H9 (cell line): ENCODE measurements at regions not wholly inside any gene's neighbourhood (a gene's known extent, or its start where the extent isn't known, plus 50 kb on each side); places are given as distances from the start of the nearest gene placed in this dataset.

Experiments used
- DNase-seq: peaks from one replicate; pipeline ENCODE4 v3.0.0-alpha.2; 2017
- H2AFZ ChIP-seq: one replicate; pipeline ENCODE4 v1.6.1; 2013; ENCODE audit warnings: mild to moderate bottlenecking, low read length, control low read depth, moderate library complexity
- H2AK5ac ChIP-seq: 2 replicates; pipeline ENCODE4 v1.6.1; 2013; ENCODE audit warnings: low read length, control low read depth, mixed read lengths; ENCODE audit not compliant: insufficient read length
- H2BK120ac ChIP-seq: one replicate; pipeline ENCODE4 v1.6.1; 2013; ENCODE audit warnings: low read depth, mild to moderate bottlenecking, low read length, control low read depth, inconsistent platforms; ENCODE audit not compliant: poor library complexity, severe bottlenecking
- H2BK12ac ChIP-seq: 2 replicates; pipeline ENCODE4 v1.6.1; 2013; ENCODE audit warnings: low read length, control low read depth, mixed read lengths, low read depth; ENCODE audit not compliant: insufficient read length
- H2BK15ac ChIP-seq: 2 replicates; pipeline ENCODE4 v1.6.1; 2013; ENCODE audit warnings: low read depth, low read length, control low read depth
- H2BK20ac ChIP-seq: one replicate; pipeline ENCODE4 v1.6.1; 2013; ENCODE audit warnings: low read depth, mild to moderate bottlenecking, low read length, control low read depth, inconsistent platforms; ENCODE audit not compliant: poor library complexity, severe bottlenecking
- H2BK5ac ChIP-seq: 2 replicates; pipeline ENCODE4 v1.6.1; 2013; ENCODE audit warnings: low read length, control low read depth, mixed read lengths; ENCODE audit not compliant: insufficient read length
- H3K14ac ChIP-seq: 2 replicates; pipeline ENCODE4 v1.6.1; 2013; ENCODE audit warnings: low read length, control low read depth; ENCODE audit not compliant: insufficient read depth
- H3K18ac ChIP-seq: 2 replicates; pipeline ENCODE4 v1.6.1; 2013; ENCODE audit warnings: low read depth, mild to moderate bottlenecking, mixed read lengths, low read length, control low read depth; ENCODE audit not compliant: insufficient read length
- H3K23ac ChIP-seq: 2 replicates; pipeline ENCODE4 v1.6.1; 2013; ENCODE audit warnings: low read length, control low read depth, mixed read lengths, low read depth; ENCODE audit not compliant: insufficient read length
- H3K23me2 ChIP-seq: 2 replicates; pipeline ENCODE4 v1.6.1; 2013; ENCODE audit warnings: low read depth, mild to moderate bottlenecking, mixed read lengths, low read length, control low read depth; ENCODE audit not compliant: insufficient read length, poor library complexity, severe bottlenecking
- H3K27ac ChIP-seq: 2 replicates; pipeline ENCODE4 v1.5.1; 2013; ENCODE audit warnings: low read length, control low read depth, mixed read lengths, low read depth; ENCODE audit not compliant: insufficient read length
- H3K27me3 ChIP-seq: 2 replicates; pipeline ENCODE4 v1.6.1; 2013; ENCODE audit warnings: low read length, control low read depth, inconsistent platforms; ENCODE audit not compliant: insufficient read depth
- H3K4ac ChIP-seq: 2 replicates; pipeline ENCODE4 v1.6.1; 2013; ENCODE audit warnings: low read depth, mild to moderate bottlenecking, control low read depth, inconsistent platforms, low read length, moderate library complexity
- H3K4me1 ChIP-seq: 2 replicates; pipeline ENCODE4 v1.6.1; 2013; ENCODE audit warnings: low read length, control low read depth, inconsistent platforms; ENCODE audit not compliant: insufficient read depth
- H3K4me2 ChIP-seq: 2 replicates; pipeline ENCODE4 v1.6.1; 2013; ENCODE audit warnings: low read length, control low read depth, mixed read lengths; ENCODE audit not compliant: insufficient read length, insufficient read depth
- H3K56ac ChIP-seq: 2 replicates; pipeline ENCODE4 v1.6.1; 2013; ENCODE audit warnings: low read depth, mild to moderate bottlenecking, mixed read lengths, low read length, control low read depth; ENCODE audit not compliant: insufficient read length
- H3K79me1 ChIP-seq: 2 replicates; pipeline ENCODE4 v1.6.1; 2013; ENCODE audit warnings: low read depth, mild to moderate bottlenecking, moderate library complexity, low read length, control low read depth, inconsistent platforms; ENCODE audit not compliant: insufficient read depth, poor library complexity, severe bottlenecking
- H3K79me2 ChIP-seq: 2 replicates; pipeline ENCODE4 v1.6.1; 2013; ENCODE audit warnings: low read length, control low read depth, inconsistent platforms; ENCODE audit not compliant: insufficient read depth
- H3K9ac ChIP-seq: 2 replicates; pipeline ENCODE4 v1.6.1; 2013; ENCODE audit warnings: low read length, control low read depth, mixed read lengths; ENCODE audit not compliant: insufficient read length; ENCODE audit errors: extremely low read depth
- H3K9me3 ChIP-seq: one replicate; pipeline ENCODE4 v1.6.1; 2013; ENCODE audit warnings: low read depth, low read length, inconsistent platforms; ENCODE audit not compliant: control insufficient read depth
- H3T11ph ChIP-seq: one replicate; pipeline ENCODE4 v1.6.1; 2013; ENCODE audit warnings: mild to moderate bottlenecking, low read length, control low read depth, inconsistent platforms
- H4K20me1 ChIP-seq: one replicate; pipeline ENCODE4 v1.6.1; 2013; ENCODE audit not compliant: control insufficient read depth, insufficient read length, insufficient read depth
- H4K5ac ChIP-seq: 2 replicates; pipeline ENCODE4 v1.6.1; 2013; ENCODE audit warnings: low read depth, mild to moderate bottlenecking, mixed read lengths, low read length, control low read depth; ENCODE audit not compliant: insufficient read length
- H4K8ac ChIP-seq: replicated peaks from 2 replicates; pipeline ENCODE4 v1.6.1; 2013; ENCODE audit warnings: low read length, control low read depth, mixed read lengths, low read depth; ENCODE audit not compliant: insufficient read length
- H4K91ac ChIP-seq: 2 replicates; pipeline ENCODE4 v1.6.1; 2013; ENCODE audit warnings: low read depth, mild to moderate bottlenecking, moderate library complexity, mixed read lengths, low read length, control low read depth; ENCODE audit not compliant: insufficient read length
- H3K27ac Mint-ChIP-seq, 3 experiments: 2 replicates in 2 of 3; 3 replicates in 1 of 3; pipeline ENCODE4 v1.8.0; 2020 to 2021; ENCODE audit warnings: mixed read lengths in 3 of 3, mild to moderate bottlenecking in 1 of 3, moderate library complexity in 1 of 3
- H3K27me3 Mint-ChIP-seq: 2 replicates; pipeline ENCODE4 v1.8.0; 2021; ENCODE audit warnings: low read depth, mild to moderate bottlenecking, moderate library complexity, mixed read lengths
- H3K36me3 Mint-ChIP-seq, 3 experiments: 2 replicates in 2 of 3; 3 replicates in 1 of 3; pipeline ENCODE4 v1.8.0; 2020 to 2021; ENCODE audit warnings: low read depth in 3 of 3, mixed read lengths in 3 of 3; ENCODE audit not compliant: insufficient read depth in 1 of 3
- H3K4me1 Mint-ChIP-seq, 2 experiments: 2 replicates each; pipeline ENCODE4 v1.8.0; 2020; ENCODE audit warnings: mixed read lengths in 2 of 2
- H3K4me3 Mint-ChIP-seq, 2 experiments: 2 replicates in 1 of 2; 3 replicates in 1 of 2; pipeline ENCODE4 v1.8.0; 2020 to 2021; ENCODE audit warnings: mild to moderate bottlenecking in 2 of 2, mixed read lengths in 2 of 2, moderate library complexity in 1 of 2
- H3K9me3 Mint-ChIP-seq, 2 experiments: 2 replicates in 1 of 2; 3 replicates in 1 of 2; pipeline ENCODE4 v1.8.0; 2020; ENCODE audit warnings: mild to moderate bottlenecking in 2 of 2, mixed read lengths in 2 of 2, moderate library complexity in 1 of 2
- WGBS: extraction: QIAGEN DNeasy Blood & Tissue Kit; methylation state at CpG from one replicate; pipeline ENCODE4 v1.1.7; 2013; ENCODE audit warnings: missing lambda C conversion rate, low lambda C conversion rate, mixed read lengths; ENCODE audit not compliant: insufficient read length; ENCODE audit errors: extremely low coverage; 5-methylcytosine and 5-hydroxymethylcytosine counted together
- TF ChIP-seq, protein P1 (sequence below): fragments of 200-600 bp; sonication (generic); conservative IDR thresholded peaks from 3 replicates; pipeline ENCODE4 v1.8.0; 2021; ENCODE audit warnings: antibody characterized with exemption, mild to moderate bottlenecking

GRCh38 chr15:62895905-62896316, 146.6 kb upstream of the TPM1 start:
- Histone ChIP-seq H2BK20ac (no peak overlapping the region), H3T11ph (no peak overlapping the region), H3K9ac (no peak overlapping the region), H3K27ac (no peak overlapping the region), H3K4ac (no peak overlapping the region), H3K4me2 (no peak overlapping the region), H3K56ac (no peak overlapping the region), H3K23ac (no peak overlapping the region), H2BK15ac (no peak overlapping the region), H3K18ac (peak overlapping the region; percentile 64), H2AFZ (no peak overlapping the region), H2BK120ac (no peak overlapping the region), H3K79me1 (no peaks in the 10 kb centered on the region), H3K79me2 (no peaks in the 10 kb centered on the region), H4K20me1 (no peaks in the 10 kb centered on the region), H2BK12ac (no peak overlapping the region), H2AK5ac (no peak overlapping the region), H4K91ac (peak overlapping the region; percentile 88), H3K9me3 (no peaks in the 10 kb centered on the region), H3K23me2 (no peaks in the 10 kb centered on the region), H2BK5ac (no peak overlapping the region), H4K5ac (no peak overlapping the region), H4K8ac (no peak overlapping the region), H3K4me1 (peaks cover 6% of the 10 kb centered on the region; the same call in 1 of the 2 replicates), H3K27me3 (no peaks in the 10 kb centered on the region), H3K14ac (no peak overlapping the region)
- Mint-ChIP-seq H3K27ac (peak overlapping the region in 2 of 3 experiments; percentile 45 to 88; a peak in 5 of 7 replicates), H3K36me3 (no peaks in the 10 kb centered on the region), H3K9me3 (no peaks in the 10 kb centered on the region; a peak in 2 of 5 replicates), H3K4me1 (peaks cover 40 to 45% of the 10 kb centered on the region in 2 experiments), H3K4me3 (no peak overlapping the region; a peak in 1 of 5 replicates), H3K27me3 (no peaks in the 10 kb centered on the region)
- no CpG with 5 or more reads among the region's 1 CpG for WGBS
- DNase-seq, result no peak
- TF ChIP-seq, protein P1, sequence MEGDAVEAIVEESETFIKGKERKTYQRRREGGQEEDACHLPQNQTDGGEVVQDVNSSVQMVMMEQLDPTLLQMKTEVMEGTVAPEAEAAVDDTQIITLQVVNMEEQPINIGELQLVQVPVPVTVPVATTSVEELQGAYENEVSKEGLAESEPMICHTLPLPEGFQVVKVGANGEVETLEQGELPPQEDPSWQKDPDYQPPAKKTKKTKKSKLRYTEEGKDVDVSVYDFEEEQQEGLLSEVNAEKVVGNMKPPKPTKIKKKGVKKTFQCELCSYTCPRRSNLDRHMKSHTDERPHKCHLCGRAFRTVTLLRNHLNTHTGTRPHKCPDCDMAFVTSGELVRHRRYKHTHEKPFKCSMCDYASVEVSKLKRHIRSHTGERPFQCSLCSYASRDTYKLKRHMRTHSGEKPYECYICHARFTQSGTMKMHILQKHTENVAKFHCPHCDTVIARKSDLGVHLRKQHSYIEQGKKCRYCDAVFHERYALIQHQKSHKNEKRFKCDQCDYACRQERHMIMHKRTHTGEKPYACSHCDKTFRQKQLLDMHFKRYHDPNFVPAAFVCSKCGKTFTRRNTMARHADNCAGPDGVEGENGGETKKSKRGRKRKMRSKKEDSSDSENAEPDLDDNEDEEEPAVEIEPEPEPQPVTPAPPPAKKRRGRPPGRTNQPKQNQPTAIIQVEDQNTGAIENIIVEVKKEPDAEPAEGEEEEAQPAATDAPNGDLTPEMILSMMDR, result no peak
